HG02623 (cell line): ENCODE measurements at regions not wholly inside any gene's neighbourhood (a gene's known extent, or its start where the extent isn't known, plus 50 kb on each side); places are given as distances from the start of the nearest gene placed in this dataset.
"Not testable (repeated sequence)": the region's sequence is repeated elsewhere in the genome, so short reads cannot be mapped to it uniquely, and the experiment has no call there.

Source experiments
- ATAC-seq: cut with Tn5 transposase; IDR thresholded peaks from one replicate; pipeline ENCODE4 v1.9.1; 2021; ENCODE audit warnings: moderate library complexity; ENCODE audit not compliant: unreplicated experiment

DNA sequence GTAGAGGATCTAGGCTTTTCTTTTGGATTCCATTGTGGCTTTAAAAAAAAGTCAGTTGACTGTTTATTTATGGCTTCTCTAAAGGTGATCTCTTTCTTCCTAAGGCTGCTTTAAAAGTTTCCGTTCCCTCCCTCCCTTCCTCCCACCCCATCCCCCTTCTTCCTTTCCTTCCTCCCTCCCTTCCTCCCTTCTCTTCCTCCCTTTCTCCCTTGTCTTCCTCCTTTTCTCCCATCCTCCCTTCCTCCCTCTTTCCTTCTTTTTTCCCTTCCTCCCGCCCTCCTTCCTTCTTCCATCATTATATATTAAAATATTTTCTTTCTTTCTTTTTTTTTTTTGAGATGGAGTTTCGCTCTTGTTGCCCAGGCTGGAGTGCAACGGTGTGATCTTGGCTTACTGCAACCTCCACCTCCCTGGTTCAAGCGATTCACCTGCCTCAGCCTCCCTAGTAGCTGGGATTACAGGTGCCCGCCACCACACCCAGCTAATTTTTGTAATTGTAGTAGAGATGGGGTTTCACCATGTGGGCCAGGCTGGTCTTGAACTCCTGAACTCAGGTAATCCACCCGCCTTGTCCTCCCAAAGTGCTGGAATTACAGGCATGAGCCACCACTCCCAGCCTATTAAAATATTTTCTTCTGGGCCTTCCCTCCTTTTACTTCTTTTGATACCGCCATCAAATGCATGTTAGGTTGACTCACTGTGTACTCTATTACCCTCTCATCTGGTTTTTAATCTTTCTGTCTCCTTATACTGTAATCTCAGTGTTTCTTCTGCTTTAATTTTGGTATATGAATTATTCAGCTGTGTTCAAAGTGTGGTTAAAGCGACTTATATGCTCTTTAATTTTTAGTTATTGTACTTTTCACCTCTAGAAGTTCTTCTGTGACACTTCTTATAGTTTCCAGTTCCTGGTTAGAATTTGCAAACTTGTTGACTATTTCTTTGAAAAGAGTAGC, 59.2 kb upstream of the ATP5PO start:
- no peak for ATAC-seq

DNA sequence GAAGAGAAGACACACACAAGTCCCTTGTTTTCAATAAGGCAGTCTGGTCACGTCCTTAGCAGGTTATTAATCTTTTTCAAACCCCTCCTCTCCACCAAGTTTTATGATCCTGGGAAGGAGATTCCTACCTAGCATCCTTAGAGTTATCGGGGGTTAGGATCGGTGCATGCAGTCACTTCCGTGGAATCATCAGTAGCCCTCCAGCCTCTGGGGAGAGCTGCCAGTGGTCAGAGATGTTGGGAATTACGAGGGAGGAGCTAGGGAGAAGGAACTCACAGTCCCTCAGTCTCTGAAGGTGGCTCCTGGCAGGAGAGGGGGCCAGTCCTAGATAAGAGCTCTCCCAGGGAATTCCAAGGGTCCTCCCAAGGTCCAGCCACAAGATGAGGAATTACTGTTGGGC, 57.7 kb upstream of the ATP5PO start:
- ATAC-seq, result no peak

DNA sequence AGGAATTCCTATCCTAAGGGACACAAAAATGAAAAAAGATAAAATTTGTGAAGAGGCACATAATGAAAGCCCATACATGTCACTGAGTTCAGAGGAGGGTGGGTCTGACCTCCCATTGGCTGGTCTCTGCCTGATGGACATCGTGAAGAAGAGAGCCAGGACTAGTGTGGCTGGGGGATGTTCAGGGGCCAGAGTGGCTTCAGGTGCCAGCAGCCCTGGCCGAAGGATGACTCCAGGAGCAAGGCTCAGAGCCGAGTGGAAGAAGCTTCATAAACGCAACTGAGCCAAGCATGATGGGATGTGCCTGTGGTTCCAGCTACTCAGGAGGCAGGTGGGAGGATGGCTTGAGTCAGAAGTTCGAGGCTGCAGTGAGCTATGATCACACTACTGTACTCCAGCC, 56.9 kb upstream of the ATP5PO start:
- no peak for ATAC-seq

DNA sequence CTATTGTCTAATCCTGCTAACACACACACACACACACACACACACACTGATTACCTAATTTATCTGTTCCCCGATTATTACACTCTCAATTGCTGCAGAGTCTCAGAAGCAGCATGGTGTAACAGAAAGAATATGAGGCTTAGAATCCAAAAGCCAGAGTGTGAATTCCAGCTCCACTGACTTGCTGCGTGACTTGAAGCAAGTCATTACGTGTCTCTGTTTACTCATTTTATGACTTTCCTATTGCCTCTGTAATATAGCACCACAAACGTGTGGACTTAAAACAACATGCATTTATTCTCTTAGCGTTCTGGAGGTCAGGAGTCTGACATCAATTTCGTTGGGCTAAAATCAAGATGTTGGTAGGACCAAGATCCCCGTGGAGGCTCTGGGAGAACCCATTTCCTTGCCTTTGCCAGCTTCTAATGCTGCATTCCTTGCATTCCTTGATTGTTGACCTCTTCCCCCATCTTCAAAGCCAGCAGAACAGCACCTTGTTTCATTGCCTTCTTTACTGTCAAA, 55.9 kb upstream of the ATP5PO start:
- no peak for ATAC-seq

DNA sequence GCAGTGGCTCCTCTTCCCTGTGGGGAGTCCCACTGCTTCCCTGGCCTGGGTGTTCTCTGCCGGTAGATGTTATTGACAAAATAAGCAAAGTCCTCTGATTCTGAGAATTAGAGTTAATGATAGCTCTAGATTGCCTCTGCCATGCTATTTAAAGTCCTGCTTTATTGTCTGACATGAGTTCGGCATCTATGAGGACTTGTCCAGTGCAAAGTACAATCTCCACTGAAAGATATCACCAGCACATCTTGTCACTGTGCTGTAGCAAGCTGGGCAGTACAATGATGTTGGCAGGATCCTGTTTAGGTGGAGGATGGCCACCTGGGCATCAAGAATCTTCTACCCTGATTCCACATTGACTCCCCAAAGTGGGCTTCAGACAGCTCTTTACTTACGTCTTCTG, 54.0 kb upstream of the ATP5PO start:
- no peak for ATAC-seq

DNA sequence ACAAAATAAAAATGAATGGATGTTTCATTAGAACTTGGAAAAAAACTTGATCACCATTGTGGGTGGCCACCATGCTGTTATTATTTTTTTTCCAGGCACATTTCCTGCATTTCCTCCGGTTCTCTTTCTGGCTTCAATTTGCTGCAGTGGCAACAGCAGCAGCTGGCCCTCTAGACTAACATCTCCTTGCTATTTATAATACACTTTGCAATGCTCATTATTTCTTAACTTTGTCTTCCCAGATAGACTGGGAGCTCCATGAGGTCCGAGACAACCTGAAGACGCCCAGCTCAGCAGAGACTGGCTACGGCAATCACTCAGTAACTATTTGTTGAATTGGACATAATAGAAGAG, 53.4 kb upstream of the ATP5PO start:
- no peak for ATAC-seq

DNA sequence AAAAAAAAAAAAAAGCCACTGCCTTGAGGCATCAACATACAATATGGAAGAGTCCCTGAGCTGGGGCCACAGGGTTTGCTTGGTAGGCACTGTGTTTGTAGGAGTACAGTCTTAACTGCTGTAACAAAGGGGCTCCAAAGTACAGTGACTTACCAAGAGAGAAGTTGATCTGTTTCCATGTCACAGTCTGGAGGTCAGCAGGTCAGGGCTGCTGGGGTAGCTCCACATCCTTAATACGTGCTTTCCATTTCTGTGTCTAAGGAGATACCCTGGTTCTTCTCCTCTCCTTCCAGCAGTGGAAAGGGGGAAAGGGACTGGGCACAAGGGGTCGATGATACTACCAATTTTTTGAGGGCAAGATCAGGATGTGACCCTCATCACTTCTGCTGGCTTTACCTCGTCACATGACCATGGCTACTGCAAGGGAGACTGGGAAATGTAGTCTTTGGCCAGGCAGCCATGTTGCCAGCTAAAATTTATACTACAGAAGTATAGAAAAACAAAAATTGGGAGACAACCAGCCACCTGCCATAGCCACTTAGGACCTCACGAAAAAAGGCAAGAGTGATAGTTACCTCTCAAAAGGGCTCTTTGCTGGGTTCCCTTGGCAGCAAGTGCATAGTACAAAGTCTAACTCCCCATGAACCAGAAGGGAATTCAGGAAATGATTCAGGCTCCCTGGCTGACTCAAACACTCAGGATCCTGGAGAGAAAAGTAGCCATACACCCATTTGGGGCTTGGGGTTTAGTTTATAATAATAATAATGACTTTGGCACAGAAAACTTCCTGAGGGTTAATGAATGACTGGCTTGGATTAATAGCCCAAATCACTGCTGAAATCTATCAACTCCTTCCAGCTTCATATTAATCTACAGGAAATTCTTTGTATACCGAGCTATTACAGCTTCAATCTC, 52.7 kb upstream of the ATP5PO start:
- no peak for ATAC-seq

- ATAC-seq, result no peak
These were observed 51.5 kb upstream of the ATP5PO start for GRCh38 chr21:33967086-33967571.

- no peak for ATAC-seq
These were observed 50.8 kb upstream of the ATP5PO start for GRCh38 chr21:33966324-33966949.

- not testable (repeated sequence) for ATAC-seq
These were observed 50.1 kb upstream of the ATP5PO start for GRCh38 chr21:33965662-33966061.
